ENCODE measurements at regions not wholly inside any gene's neighbourhood (a gene's known extent, or its start where the extent isn't known, plus 50 kb on each side); places are given as distances from the start of the nearest gene placed in this dataset.

- no peak for TF ChIP-seq CTCF (IDR thresholded peaks at IDR 0.05; ENCODE audit: low read depth, low read length)
- Histone ChIP-seq H3K27me3 (no peaks in the 10 kb centered on the region), H3K36me3 (no peaks in the 10 kb centered on the region), H3K9me3 (no peaks in the 10 kb centered on the region), H3K4me1 (no peaks in the 10 kb centered on the region), H3K4me3 (ENCODE audit: low read depth, low read length) (no peak overlapping the region)
- no peak for DNase-seq
These were observed 119.9 kb upstream of the POF1B start for GRCh38 chrX:85499400-85499799.

GRCh38 chrX:85493821-85494220, 114.4 kb upstream of the POF1B start:
- TF ChIP-seq CTCF (IDR thresholded peaks at IDR 0.05; ENCODE audit: low read depth, low read length): no peak
- DNase-seq: no peak
- no peaks in the 10 kb centered on the region for H3K4me1 ChIP-seq
- H3K9me3 ChIP-seq: no peaks in the 10 kb centered on the region
- no peaks in the 10 kb centered on the region for H3K36me3 ChIP-seq
- H3K4me3 ChIP-seq (ENCODE audit: low read depth, low read length): no peak overlapping the region
- no peaks in the 10 kb centered on the region for H3K27me3 ChIP-seq

- no peak overlapping the region for H3K4me3 ChIP-seq (ENCODE audit: low read depth, low read length)
- no peak for TF ChIP-seq CTCF (IDR thresholded peaks at IDR 0.05; ENCODE audit: low read depth, low read length)
- no peak for DNase-seq
- H3K36me3 ChIP-seq: no peaks in the 10 kb centered on the region
- no peaks in the 10 kb centered on the region for H3K9me3 ChIP-seq
- H3K27me3 ChIP-seq: no peaks in the 10 kb centered on the region
- no peaks in the 10 kb centered on the region for H3K4me1 ChIP-seq
These were observed 74.8 kb upstream of the POF1B start for GRCh38 chrX:85454295-85454694.

- H3K4me1 ChIP-seq: no peaks in the 10 kb centered on the region
- DNase-seq: no peak
- no peak for TF ChIP-seq CTCF (IDR thresholded peaks at IDR 0.05; ENCODE audit: low read depth, low read length)
- H3K9me3 ChIP-seq: no peaks in the 10 kb centered on the region
- no peaks in the 10 kb centered on the region for H3K27me3 ChIP-seq
- no peak overlapping the region for H3K4me3 ChIP-seq (ENCODE audit: low read depth, low read length)
- no peaks in the 10 kb centered on the region for H3K36me3 ChIP-seq
These were observed 65.1 kb upstream of the POF1B start for GRCh38 chrX:85444613-85445012.
